ENCODE measurements at regions not wholly inside any gene's neighbourhood (a gene's known extent, or its start where the extent isn't known, plus 50 kb on each side); places are given as distances from the start of the nearest gene placed in this dataset.
A peak's percentile ranks its signal among the peaks of the same experiment; 100 is the strongest.
"Not testable (repeated sequence)": the region's sequence is repeated elsewhere in the genome, so short reads cannot be mapped to it uniquely, and the experiment has no call there.

DNA sequence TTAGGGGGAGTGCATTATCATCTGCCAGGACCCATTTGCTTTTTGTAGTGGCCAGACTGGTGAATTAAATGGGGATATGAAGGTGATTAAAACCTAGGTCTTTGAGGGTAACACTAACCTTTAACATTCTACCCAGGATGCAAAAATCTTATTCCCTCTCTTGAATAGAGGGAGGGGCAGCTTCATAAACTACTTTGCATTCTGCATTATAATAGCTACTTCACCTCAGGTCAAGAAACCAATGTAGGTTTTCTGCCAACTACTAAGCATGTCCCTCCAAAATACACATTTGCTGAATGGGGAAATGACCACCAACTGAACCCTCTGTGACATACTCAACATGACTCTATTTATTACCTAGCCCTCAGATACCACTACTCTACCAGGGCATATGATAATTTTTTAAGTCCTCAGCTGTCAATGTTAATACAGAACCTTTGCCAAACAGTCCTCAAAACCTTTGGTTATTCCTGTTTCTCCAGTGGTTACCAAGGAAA is 477.6 kb upstream of the CD180 start:
- DNase-seq, result no peak

DNA sequence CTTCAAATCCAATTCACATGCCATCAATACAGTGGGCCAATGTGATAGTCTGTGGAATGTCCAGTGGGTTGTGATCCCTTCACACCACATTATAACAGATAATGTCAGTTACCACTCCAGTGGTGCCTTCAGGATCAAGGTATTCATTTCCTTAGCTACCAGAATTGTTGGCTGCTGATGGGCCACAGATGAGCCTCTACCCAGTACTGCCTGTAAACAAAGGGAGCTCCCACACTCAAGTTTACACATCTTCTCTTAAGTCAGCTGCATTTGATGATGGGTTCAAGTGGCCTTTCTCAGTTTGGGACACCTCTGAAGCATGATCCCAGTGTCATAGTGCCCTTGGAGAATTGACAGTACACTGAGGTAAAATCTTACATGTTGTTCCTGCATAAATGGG is 477.0 kb upstream of the CD180 start:
- no peak for DNase-seq

GRCh38 chr5:67673180-67673579 is 476.6 kb upstream of the CD180 start:
- no peak for DNase-seq

DNA sequence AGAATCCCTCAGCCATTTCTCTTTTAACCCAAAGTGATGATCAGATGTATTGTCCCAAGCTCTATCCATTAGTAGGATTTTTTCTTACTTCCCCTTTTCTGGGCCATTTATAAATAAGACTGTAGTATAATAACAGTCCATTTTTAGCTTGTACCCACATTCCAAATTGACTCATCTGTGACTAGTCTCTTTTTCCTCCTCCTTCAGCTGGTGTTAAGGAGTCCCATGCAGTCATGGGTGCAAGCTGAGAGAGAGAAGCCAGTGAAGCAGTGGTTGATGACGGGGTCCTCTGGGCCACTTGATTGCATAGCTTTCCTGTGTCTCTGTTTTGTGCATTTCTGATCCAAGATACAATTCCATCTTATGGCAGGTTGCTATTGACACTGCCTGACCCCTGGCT is 476.0 kb upstream of the CD180 start:
- no peak for DNase-seq

DNA sequence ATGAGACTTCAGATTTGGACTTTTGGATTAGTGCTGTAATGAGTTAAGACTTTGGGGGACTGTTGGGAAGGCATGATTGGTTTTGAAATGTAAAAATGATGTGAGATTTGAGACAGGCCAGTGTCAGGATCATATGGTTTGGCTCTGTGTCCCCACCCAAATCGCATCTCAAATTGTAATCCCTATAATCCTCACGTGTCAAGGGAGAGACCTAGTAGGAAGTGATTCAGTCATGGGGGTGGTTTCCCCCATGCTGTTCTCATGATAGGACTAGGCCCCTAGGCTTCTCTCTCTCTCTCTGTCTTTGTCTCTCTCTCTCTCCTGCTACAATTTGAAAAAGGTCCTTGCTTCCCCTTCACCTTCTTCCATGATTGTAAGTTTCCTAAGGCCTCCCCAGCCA is 473.3 kb upstream of the CD180 start:
- DNase-seq, result peak; percentile 32

GRCh38 chr5:67660149-67660548 is 463.6 kb upstream of the CD180 start:
- no peak for DNase-seq

GRCh38 chr5:67659288-67659687 is 462.7 kb upstream of the CD180 start:
- peak; percentile 13 for DNase-seq

GRCh38 chr5:67657055-67657454 is 460.5 kb upstream of the CD180 start:
- no peak for DNase-seq

DNA sequence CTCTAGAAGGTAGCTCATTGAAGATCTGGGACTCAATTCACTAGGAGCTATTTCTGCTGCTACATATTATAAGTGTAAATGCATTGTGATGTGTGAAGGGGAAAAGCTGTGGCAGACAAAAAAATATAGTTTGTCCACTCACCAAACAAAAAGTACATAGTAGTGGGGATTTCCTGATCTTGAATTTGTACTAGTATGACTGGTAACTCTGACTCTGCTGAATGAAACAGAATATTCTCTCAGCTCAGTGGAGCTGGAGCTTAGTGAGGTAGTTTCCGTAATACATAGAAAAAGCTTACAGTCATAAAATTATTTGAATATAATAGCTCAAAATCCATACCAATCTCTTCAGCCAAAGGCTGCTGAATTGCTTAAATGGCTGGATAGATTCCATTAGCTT is 455.6 kb upstream of the CD180 start:
- no peak for DNase-seq

DNA sequence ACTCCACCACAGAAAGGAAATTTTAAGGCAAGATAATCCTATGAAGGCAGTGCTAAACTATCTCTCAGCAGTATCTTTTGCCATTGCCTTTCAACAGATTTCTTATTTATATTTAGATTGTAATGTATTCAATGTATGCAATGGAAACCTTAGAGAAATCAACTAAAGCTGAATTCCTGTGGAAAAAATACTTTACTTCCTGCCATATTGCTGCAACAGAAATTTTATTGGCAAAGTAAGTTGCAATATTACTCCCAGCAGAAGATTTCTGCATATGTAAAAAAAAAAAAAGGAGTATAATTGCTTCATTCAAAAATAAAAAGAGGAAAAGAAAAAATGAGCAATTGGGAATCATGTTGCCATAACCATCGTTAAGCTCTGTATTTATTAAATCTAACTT is 454.6 kb upstream of the CD180 start:
- DNase-seq, result no peak

DNA sequence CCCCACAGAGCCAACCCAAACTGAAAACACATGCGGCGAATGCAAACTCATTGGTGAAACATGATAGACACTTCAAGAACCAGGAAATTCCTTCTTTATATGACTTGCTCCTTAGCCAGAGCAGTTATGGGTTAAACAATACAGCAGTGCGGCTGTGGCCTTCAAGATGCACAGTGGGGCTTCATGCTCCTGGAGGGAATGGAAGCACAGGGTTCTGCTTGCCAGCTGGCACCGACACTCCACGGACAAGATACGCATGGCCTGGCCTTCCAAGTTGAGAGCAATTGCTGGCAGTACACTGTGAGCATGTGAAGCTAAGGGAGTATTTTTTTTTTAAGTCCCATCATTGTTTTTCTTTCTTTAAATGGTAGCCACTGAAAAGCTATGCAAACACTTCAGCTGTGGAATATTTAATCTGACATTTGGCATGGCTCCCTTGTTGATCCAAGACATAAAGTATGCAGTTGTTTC is 451.6 kb upstream of the CD180 start:
- no peak for DNase-seq

- DNase-seq, result peak; percentile 4
Observed at GRCh38 chr5:67647772-67648171, 451.2 kb upstream of the CD180 start.

GRCh38 chr5:67644221-67644920 is 447.8 kb upstream of the CD180 start:
- DNase-seq, result no peak

DNA sequence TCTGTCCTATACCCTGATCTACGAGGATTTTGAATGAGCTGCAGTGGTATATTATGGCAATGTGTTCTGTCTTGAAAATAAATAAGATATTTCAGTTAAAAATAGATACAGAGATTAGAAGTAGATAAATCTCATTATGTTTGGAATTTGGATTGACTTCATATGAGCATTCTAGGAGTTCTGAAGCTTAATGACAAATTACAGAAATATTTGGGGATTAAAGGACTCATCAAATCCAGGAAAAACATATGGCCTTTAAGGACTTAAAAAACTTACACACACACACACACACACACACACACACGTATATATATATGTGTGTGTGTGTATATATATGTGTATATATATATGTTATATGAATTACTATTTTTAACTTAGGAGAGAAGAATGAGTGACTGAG is 446.9 kb upstream of the CD180 start:
- no peak for DNase-seq

- peak; percentile 66 for DNase-seq
Observed at GRCh38 chr5:67639976-67640375, 443.4 kb upstream of the CD180 start.

DNA sequence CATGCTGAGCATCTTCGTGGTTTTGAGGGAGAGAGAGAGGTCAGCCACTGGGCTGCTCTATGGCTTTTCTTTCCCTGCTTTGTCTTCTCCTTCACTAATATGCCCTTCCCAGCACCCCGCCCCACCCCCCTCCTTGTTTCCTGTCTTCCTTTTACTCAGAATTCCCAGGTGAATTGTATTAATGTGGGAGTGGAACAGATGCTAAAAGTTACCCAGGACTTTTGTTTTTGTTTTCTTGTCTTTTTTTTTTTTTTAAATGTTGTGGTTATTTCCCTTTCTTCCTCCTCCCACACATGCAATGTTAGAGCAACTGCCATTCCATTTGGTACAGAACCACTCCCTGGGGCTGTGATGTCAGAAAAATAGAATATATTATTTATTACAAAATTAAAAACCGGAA is 442.7 kb upstream of the CD180 start:
- peak; percentile 6 for DNase-seq

DNA sequence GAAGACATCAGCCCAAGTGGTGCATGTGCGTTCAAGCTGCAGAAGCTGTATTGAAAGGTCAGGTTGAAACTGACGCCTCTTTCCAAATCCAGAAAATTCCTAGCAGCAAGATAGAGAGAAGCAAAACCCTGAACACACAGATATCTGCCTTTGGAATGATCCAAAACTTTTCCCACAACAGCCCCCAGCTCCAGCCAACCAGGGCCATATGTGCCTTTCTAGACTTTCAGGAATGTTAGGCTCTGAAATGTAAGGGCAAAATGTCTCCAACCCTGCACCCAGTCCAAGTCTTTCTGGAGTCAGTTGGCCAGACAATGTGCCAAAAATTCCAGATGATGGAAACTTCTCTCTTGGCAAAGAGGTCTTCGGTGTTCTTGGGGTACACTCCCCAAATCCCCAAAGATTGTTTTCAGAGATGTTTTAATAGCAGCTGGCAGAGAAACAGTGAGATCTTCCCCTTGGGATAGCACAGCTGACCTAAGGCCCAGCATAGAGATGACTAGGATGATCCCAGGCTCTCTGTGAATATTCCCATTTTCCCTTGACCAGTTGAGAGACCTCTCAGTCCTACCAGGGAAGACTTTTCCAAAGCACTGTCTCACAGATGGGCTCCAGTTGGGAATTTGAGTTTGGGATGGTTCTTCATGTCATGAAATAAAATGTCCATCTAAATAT is 440.4 kb upstream of the CD180 start:
- no peak for DNase-seq

- DNase-seq, result no peak
Observed at GRCh38 chr5:67636091-67636490, 439.5 kb upstream of the CD180 start.

DNA sequence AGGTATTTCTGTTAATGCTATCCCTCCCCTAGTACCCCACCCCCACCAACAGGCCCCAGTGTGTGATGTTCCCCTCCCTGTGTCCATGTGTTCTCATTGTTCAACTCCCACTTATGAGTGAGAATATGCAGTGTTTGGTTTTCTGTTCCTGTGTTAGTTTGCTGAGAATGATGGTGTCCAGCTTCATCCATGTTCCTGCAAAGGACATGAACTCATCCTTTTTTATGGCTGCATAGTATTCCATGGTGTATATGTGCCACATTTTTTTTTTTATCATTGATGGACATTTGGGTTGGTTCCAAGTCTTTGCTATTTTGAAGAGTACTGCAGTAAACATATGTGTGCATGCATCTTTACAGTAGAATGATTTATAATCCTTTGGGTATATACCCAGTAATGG is 430.5 kb upstream of the CD180 start:
- DNase-seq, result not testable (repeated sequence)

DNA sequence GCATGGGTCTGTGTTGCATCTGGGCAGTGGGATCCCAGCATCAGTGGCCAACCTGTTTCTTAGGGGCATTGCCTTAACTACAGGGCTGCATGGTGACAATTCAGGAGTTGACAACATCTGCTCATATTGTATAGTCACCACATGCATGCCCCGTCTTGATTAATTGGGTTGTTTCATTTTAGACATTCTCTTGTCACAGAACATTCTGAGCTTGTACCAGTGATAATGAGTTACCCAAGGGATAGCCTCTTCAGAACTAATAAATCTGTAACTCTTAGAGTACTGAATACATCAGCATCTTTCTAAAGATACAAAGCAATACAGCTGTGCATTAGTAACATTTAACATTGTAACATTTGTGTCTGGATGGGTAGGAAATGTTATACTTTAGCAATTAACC is 426.5 kb upstream of the CD180 start:
- peak; percentile 46 for DNase-seq

- DNase-seq, result no peak
Observed at GRCh38 chr5:67620424-67621397, 424.1 kb upstream of the CD180 start.

DNA sequence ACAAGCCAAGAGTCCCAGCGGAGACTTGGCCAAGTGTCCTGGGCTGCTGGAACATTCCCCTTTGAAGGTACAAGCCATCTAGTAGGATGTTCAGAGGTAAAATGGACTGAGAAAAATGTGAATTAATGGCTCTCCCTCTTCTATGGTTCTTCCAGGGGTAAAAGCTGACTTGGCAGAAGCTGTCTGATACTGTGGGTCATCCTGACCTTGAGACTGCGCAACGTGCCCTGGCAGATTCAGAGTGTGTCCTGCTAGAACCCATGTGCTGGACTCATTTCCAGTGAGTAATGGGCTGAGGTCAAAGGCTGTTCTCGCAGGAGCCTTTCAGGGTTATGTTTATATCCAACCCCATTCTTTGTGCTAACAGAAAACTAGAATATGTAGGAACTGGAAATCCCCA is 423.0 kb upstream of the CD180 start:
- no peak for DNase-seq

DNA sequence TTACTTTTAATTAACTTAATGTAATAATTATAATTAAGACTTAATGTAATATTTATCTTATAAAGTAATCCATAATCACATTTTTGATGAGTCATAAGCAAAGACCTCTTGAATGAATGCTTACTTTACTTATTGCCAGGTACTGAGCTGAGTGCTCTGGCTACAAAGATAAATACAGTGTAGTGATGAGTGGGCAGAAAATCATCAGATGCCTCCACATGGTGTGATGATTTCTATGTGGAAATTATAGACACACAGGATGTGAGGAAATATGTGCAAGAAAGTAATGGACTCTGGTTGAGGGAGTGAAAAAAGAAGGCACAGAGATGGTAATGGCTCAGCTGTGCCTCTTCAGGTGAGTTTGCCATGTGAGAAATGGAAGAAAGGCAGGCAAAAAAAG is 422.6 kb upstream of the CD180 start:
- DNase-seq, result no peak
